SU-DHL-6 (cell line): ENCODE measurements at regions not wholly inside any gene's neighbourhood (a gene's known extent, or its start where the extent isn't known, plus 50 kb on each side); places are given as distances from the start of the nearest gene placed in this dataset.

Source experiments
- H2AFZ ChIP-seq: fragments of 200-600 bp; sonication (generic); 2 replicates; pipeline ENCODE4 v1.6.1; 2014; ENCODE audit warnings: low read depth, mild to moderate bottlenecking, moderate library complexity, mixed read lengths, antibody characterized with exemption, low read length; ENCODE audit not compliant: severe bottlenecking
- H3F3A ChIP-seq: fragments of 200-600 bp; shearing (Covaris generic); 2 replicates; pipeline ENCODE4 v1.6.0; 2016; ENCODE audit warnings: antibody characterized with exemption, mild to moderate bottlenecking; ENCODE audit not compliant: insufficient read depth
- H3K27ac ChIP-seq: fragments of 200-600 bp; sonication (generic); 2 replicates; pipeline ENCODE4 v1.5.1; 2016; ENCODE audit warnings: low read depth, mild to moderate bottlenecking, low read length, moderate library complexity, mixed read lengths
- H3K27me3 ChIP-seq: fragments of 200-600 bp; sonication (generic), shearing (Covaris generic); 2 replicates; pipeline ENCODE4 v1.6.0; 2014; ENCODE audit warnings: mild to moderate bottlenecking, low read length
- H3K36me3 ChIP-seq: fragments of 200-600 bp; sonication (generic); 2 replicates; pipeline ENCODE4 v1.6.1; 2014; ENCODE audit warnings: mild to moderate bottlenecking, low read length, mixed read lengths
- H3K4me2 ChIP-seq: fragments of 300-600, 200-600 bp; shearing (Covaris generic), sonication (generic); 2 replicates; pipeline ENCODE4 v1.6.0; 2014; ENCODE audit warnings: low read length, low read depth, mild to moderate bottlenecking; ENCODE audit not compliant: poor library complexity, severe bottlenecking
- H3K4me3 ChIP-seq: fragments of 200-600 bp; sonication (generic); 2 replicates; pipeline ENCODE4 v1.5.1; 2014; ENCODE audit warnings: antibody characterized with exemption, low read length, mild to moderate bottlenecking, mixed read lengths; ENCODE audit not compliant: insufficient read depth, poor library complexity, severe bottlenecking
- H3K79me2 ChIP-seq: fragments of 200-600 bp; sonication (generic); 2 replicates; pipeline ENCODE4 v1.6.1; 2014; ENCODE audit warnings: mild to moderate bottlenecking, low read length, moderate library complexity; ENCODE audit not compliant: insufficient read depth
- H3K9ac ChIP-seq: fragments of 200-600 bp; sonication (generic); 2 replicates; pipeline ENCODE4 v1.7.0; 2014; ENCODE audit warnings: mild to moderate bottlenecking, low read length
- H3K9me2 ChIP-seq: fragments of 200-600 bp; sonication (generic); replicated peaks from 2 replicates; pipeline ENCODE4 v1.6.1; 2014; ENCODE audit warnings: low read length; ENCODE audit not compliant: insufficient read depth
- H3K9me3 ChIP-seq: fragments of 200-600 bp; sonication (generic); 2 replicates; pipeline ENCODE4 v1.6.1; 2014; ENCODE audit warnings: low read length, mixed read lengths; ENCODE audit not compliant: insufficient read depth
- H4K20me1 ChIP-seq: fragments of 200-600 bp; sonication (generic); 2 replicates; pipeline ENCODE4 v1.6.1; 2014; ENCODE audit warnings: low read depth, mild to moderate bottlenecking, antibody characterized with exemption, low read length, moderate library complexity, mixed read lengths
- CTCF ChIP-seq: fragments of 200-600 bp; sonication (generic); IDR thresholded peaks from one replicate; pipeline ENCODE4 v1.5.1; 2017; ENCODE audit warnings: antibody characterized with exemption, mild to moderate bottlenecking, low read length, moderate library complexity; ENCODE audit not compliant: insufficient read depth, poor library complexity, severe bottlenecking
- EZH2phosphoT487 ChIP-seq: fragments of 200-600 bp; sonication (generic), shearing (Covaris generic); conservative IDR thresholded peaks from 2 replicates; pipeline ENCODE4 v1.6.1; 2018; ENCODE audit warnings: mild to moderate bottlenecking, antibody characterized with exemption, low read length, moderate library complexity, mixed read lengths

DNA sequence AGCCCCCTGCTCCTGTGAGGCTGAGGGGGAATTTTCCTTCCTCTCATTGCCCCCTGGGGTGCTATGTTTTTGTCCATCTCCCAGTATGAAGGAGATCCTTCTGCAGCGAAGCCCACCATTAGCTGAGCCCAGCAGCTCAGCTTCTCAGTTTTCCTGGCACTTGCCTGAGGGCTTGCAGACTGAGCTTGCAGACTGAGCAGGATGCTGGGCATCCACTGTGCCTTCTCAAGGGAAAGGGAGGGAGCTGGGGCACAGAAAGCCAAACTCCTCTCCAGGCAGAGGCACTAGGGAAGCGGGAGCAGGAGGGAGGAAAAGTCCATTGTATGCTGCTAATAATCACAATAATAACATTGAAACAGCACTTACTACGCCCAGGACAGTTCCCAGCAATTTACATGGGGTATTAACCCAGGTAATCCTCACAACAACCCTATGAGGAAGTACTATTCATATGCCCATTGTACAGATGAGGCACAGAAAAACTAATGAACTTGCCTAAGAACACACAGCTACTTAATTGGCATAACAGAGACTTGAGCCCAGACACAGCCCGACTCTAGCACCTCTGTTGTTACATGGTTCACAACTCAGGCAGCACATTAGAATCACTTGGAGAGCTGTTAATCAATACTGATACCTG is 86.9 kb upstream of the SSBP2 start:
- Histone ChIP-seq H3K4me2 (no peak overlapping the region), H4K20me1 (no peaks in the 10 kb centered on the region), H3K79me2 (no peaks in the 10 kb centered on the region), H2AFZ (no peak overlapping the region), H3K9me3 (no peaks in the 10 kb centered on the region), H3K4me3 (no peak overlapping the region), H3K9ac (no peak overlapping the region), H3K9me2 (no peaks in the 10 kb centered on the region), H3K27ac (no peak overlapping the region), H3F3A (no peaks in the 10 kb centered on the region), H3K36me3 (no peaks in the 10 kb centered on the region), H3K27me3 (no peaks in the 10 kb centered on the region)
- TF ChIP-seq EZH2phosphoT487 (no peak), CTCF (no peak)

DNA sequence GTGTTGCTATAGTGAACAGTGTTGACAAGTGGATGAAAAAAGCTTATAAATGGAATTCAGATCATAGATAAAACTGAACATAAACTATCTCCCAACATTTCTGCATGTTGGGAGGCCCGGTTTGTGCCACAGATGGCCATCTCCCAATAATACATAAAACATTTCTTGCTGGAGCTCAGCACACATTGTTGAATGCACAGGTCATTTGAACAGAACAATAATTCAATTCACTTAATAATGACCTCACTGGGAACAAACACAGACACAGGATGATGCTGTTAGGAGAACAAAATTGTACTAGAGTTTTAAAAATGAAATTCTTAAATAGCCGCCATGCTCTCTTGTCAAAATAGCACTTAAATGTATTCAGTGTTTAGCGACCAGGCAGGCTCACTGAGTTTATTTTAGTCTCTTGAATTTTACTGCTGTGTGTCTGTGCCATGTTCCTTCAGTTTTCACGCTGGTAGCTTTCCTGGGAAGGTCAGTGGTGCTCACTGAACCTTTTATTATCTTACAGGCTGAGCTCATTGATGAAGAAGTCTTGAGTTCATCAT is 85.0 kb upstream of the SSBP2 start:
- no peak for TF ChIP-seq EZH2phosphoT487
- TF ChIP-seq CTCF, result no peak
- Histone ChIP-seq H3K4me3 (no peak overlapping the region), H3K9me2 (no peaks in the 10 kb centered on the region), H3K36me3 (no peaks in the 10 kb centered on the region), H3K27me3 (no peaks in the 10 kb centered on the region), H3F3A (no peaks in the 10 kb centered on the region), H3K79me2 (no peaks in the 10 kb centered on the region), H3K9me3 (no peaks in the 10 kb centered on the region), H3K4me2 (no peak overlapping the region), H2AFZ (no peak overlapping the region), H4K20me1 (no peaks in the 10 kb centered on the region), H3K9ac (no peak overlapping the region), H3K27ac (no peak overlapping the region)

DNA sequence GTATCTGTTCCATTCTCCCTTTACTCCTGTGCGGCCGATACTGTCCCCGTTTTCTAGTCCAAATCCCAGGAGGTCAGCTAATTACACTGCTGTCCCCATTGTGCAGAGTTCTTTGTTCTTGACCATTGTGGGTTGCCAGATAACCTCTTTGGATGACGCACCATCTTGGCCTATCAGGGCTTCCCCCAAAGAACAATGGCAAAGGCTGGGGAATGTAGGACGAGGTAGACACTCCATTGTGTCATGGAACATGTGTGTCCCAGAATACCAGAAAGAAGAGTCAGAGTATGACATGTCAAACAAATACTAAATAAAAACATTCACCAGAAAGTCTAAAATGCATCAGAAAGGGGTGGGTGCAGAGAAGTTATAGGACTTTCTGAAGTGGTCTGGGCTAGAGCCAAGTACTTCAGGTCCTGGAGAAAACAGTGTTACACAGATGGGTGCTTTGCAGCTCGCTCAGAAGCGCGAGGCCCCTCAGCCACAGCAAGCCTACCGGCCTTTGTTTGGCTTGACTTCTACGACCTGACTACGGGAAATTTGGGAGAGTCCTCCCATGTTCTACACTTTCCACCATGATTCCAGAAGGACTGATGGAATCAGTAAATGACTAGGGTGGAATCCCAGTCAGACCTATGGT is 83.2 kb upstream of the SSBP2 start:
- H4K20me1 ChIP-seq, result no peaks in the 10 kb centered on the region
- no peaks in the 10 kb centered on the region for H3K79me2 ChIP-seq
- no peak overlapping the region for H3K27ac ChIP-seq
- no peaks in the 10 kb centered on the region for H3K9me3 ChIP-seq
- H3F3A ChIP-seq, result no peaks in the 10 kb centered on the region
- H3K4me2 ChIP-seq, result no peak overlapping the region
- no peak overlapping the region for H2AFZ ChIP-seq
- H3K36me3 ChIP-seq, result no peaks in the 10 kb centered on the region
- H3K27me3 ChIP-seq, result no peaks in the 10 kb centered on the region
- no peak overlapping the region for H3K9ac ChIP-seq
- H3K4me3 ChIP-seq, result no peak overlapping the region
- no peak for TF ChIP-seq EZH2phosphoT487
- no peak for TF ChIP-seq CTCF
- no peaks in the 10 kb centered on the region for H3K9me2 ChIP-seq
